H9 (cell line): ENCODE measurements at regions not wholly inside any gene's neighbourhood (a gene's known extent, or its start where the extent isn't known, plus 50 kb on each side); places are given as distances from the start of the nearest gene placed in this dataset.

Experiments used
- DNase-seq: peaks from one replicate; pipeline ENCODE4 v3.0.0-alpha.2; 2017
- H2AFZ ChIP-seq: one replicate; pipeline ENCODE4 v1.6.1; 2013; ENCODE audit warnings: mild to moderate bottlenecking, low read length, control low read depth, moderate library complexity
- H2AK5ac ChIP-seq: 2 replicates; pipeline ENCODE4 v1.6.1; 2013; ENCODE audit warnings: low read length, control low read depth, mixed read lengths; ENCODE audit not compliant: insufficient read length
- H2BK120ac ChIP-seq: one replicate; pipeline ENCODE4 v1.6.1; 2013; ENCODE audit warnings: low read depth, mild to moderate bottlenecking, low read length, control low read depth, inconsistent platforms; ENCODE audit not compliant: poor library complexity, severe bottlenecking
- H2BK12ac ChIP-seq: 2 replicates; pipeline ENCODE4 v1.6.1; 2013; ENCODE audit warnings: low read length, control low read depth, mixed read lengths, low read depth; ENCODE audit not compliant: insufficient read length
- H2BK15ac ChIP-seq: 2 replicates; pipeline ENCODE4 v1.6.1; 2013; ENCODE audit warnings: low read depth, low read length, control low read depth
- H2BK20ac ChIP-seq: one replicate; pipeline ENCODE4 v1.6.1; 2013; ENCODE audit warnings: low read depth, mild to moderate bottlenecking, low read length, control low read depth, inconsistent platforms; ENCODE audit not compliant: poor library complexity, severe bottlenecking
- H2BK5ac ChIP-seq: 2 replicates; pipeline ENCODE4 v1.6.1; 2013; ENCODE audit warnings: low read length, control low read depth, mixed read lengths; ENCODE audit not compliant: insufficient read length
- H3K14ac ChIP-seq: 2 replicates; pipeline ENCODE4 v1.6.1; 2013; ENCODE audit warnings: low read length, control low read depth; ENCODE audit not compliant: insufficient read depth
- H3K18ac ChIP-seq: 2 replicates; pipeline ENCODE4 v1.6.1; 2013; ENCODE audit warnings: low read depth, mild to moderate bottlenecking, mixed read lengths, low read length, control low read depth; ENCODE audit not compliant: insufficient read length
- H3K23ac ChIP-seq: 2 replicates; pipeline ENCODE4 v1.6.1; 2013; ENCODE audit warnings: low read length, control low read depth, mixed read lengths, low read depth; ENCODE audit not compliant: insufficient read length
- H3K23me2 ChIP-seq: 2 replicates; pipeline ENCODE4 v1.6.1; 2013; ENCODE audit warnings: low read depth, mild to moderate bottlenecking, mixed read lengths, low read length, control low read depth; ENCODE audit not compliant: insufficient read length, poor library complexity, severe bottlenecking
- H3K27ac ChIP-seq: 2 replicates; pipeline ENCODE4 v1.5.1; 2013; ENCODE audit warnings: low read length, control low read depth, mixed read lengths, low read depth; ENCODE audit not compliant: insufficient read length
- H3K27me3 ChIP-seq: 2 replicates; pipeline ENCODE4 v1.6.1; 2013; ENCODE audit warnings: low read length, control low read depth, inconsistent platforms; ENCODE audit not compliant: insufficient read depth
- H3K4ac ChIP-seq: 2 replicates; pipeline ENCODE4 v1.6.1; 2013; ENCODE audit warnings: low read depth, mild to moderate bottlenecking, control low read depth, inconsistent platforms, low read length, moderate library complexity
- H3K4me1 ChIP-seq: 2 replicates; pipeline ENCODE4 v1.6.1; 2013; ENCODE audit warnings: low read length, control low read depth, inconsistent platforms; ENCODE audit not compliant: insufficient read depth
- H3K4me2 ChIP-seq: 2 replicates; pipeline ENCODE4 v1.6.1; 2013; ENCODE audit warnings: low read length, control low read depth, mixed read lengths; ENCODE audit not compliant: insufficient read length, insufficient read depth
- H3K56ac ChIP-seq: 2 replicates; pipeline ENCODE4 v1.6.1; 2013; ENCODE audit warnings: low read depth, mild to moderate bottlenecking, mixed read lengths, low read length, control low read depth; ENCODE audit not compliant: insufficient read length
- H3K79me1 ChIP-seq: 2 replicates; pipeline ENCODE4 v1.6.1; 2013; ENCODE audit warnings: low read depth, mild to moderate bottlenecking, moderate library complexity, low read length, control low read depth, inconsistent platforms; ENCODE audit not compliant: insufficient read depth, poor library complexity, severe bottlenecking
- H3K79me2 ChIP-seq: 2 replicates; pipeline ENCODE4 v1.6.1; 2013; ENCODE audit warnings: low read length, control low read depth, inconsistent platforms; ENCODE audit not compliant: insufficient read depth
- H3K9ac ChIP-seq: 2 replicates; pipeline ENCODE4 v1.6.1; 2013; ENCODE audit warnings: low read length, control low read depth, mixed read lengths; ENCODE audit not compliant: insufficient read length; ENCODE audit errors: extremely low read depth
- H3K9me3 ChIP-seq: one replicate; pipeline ENCODE4 v1.6.1; 2013; ENCODE audit warnings: low read depth, low read length, inconsistent platforms; ENCODE audit not compliant: control insufficient read depth
- H3T11ph ChIP-seq: one replicate; pipeline ENCODE4 v1.6.1; 2013; ENCODE audit warnings: mild to moderate bottlenecking, low read length, control low read depth, inconsistent platforms
- H4K20me1 ChIP-seq: one replicate; pipeline ENCODE4 v1.6.1; 2013; ENCODE audit not compliant: control insufficient read depth, insufficient read length, insufficient read depth
- H4K5ac ChIP-seq: 2 replicates; pipeline ENCODE4 v1.6.1; 2013; ENCODE audit warnings: low read depth, mild to moderate bottlenecking, mixed read lengths, low read length, control low read depth; ENCODE audit not compliant: insufficient read length
- H4K8ac ChIP-seq: replicated peaks from 2 replicates; pipeline ENCODE4 v1.6.1; 2013; ENCODE audit warnings: low read length, control low read depth, mixed read lengths, low read depth; ENCODE audit not compliant: insufficient read length
- H4K91ac ChIP-seq: 2 replicates; pipeline ENCODE4 v1.6.1; 2013; ENCODE audit warnings: low read depth, mild to moderate bottlenecking, moderate library complexity, mixed read lengths, low read length, control low read depth; ENCODE audit not compliant: insufficient read length
- H3K27ac Mint-ChIP-seq, 3 experiments: 2 replicates in 2 of 3; 3 replicates in 1 of 3; pipeline ENCODE4 v1.8.0; 2020 to 2021; ENCODE audit warnings: mixed read lengths in 3 of 3, mild to moderate bottlenecking in 1 of 3, moderate library complexity in 1 of 3
- H3K27me3 Mint-ChIP-seq: 2 replicates; pipeline ENCODE4 v1.8.0; 2021; ENCODE audit warnings: low read depth, mild to moderate bottlenecking, moderate library complexity, mixed read lengths
- H3K36me3 Mint-ChIP-seq, 3 experiments: 2 replicates in 2 of 3; 3 replicates in 1 of 3; pipeline ENCODE4 v1.8.0; 2020 to 2021; ENCODE audit warnings: low read depth in 3 of 3, mixed read lengths in 3 of 3; ENCODE audit not compliant: insufficient read depth in 1 of 3
- H3K4me1 Mint-ChIP-seq, 2 experiments: 2 replicates each; pipeline ENCODE4 v1.8.0; 2020; ENCODE audit warnings: mixed read lengths in 2 of 2
- H3K4me3 Mint-ChIP-seq, 2 experiments: 2 replicates in 1 of 2; 3 replicates in 1 of 2; pipeline ENCODE4 v1.8.0; 2020 to 2021; ENCODE audit warnings: mild to moderate bottlenecking in 2 of 2, mixed read lengths in 2 of 2, moderate library complexity in 1 of 2
- H3K9me3 Mint-ChIP-seq, 2 experiments: 2 replicates in 1 of 2; 3 replicates in 1 of 2; pipeline ENCODE4 v1.8.0; 2020; ENCODE audit warnings: mild to moderate bottlenecking in 2 of 2, mixed read lengths in 2 of 2, moderate library complexity in 1 of 2
- CTCF ChIP-seq: fragments of 200-600 bp; sonication (generic); conservative IDR thresholded peaks from 3 replicates; pipeline ENCODE4 v1.8.0; 2021; ENCODE audit warnings: antibody characterized with exemption, mild to moderate bottlenecking
- WGBS: extraction: QIAGEN DNeasy Blood & Tissue Kit; methylation state at CpG from one replicate; pipeline ENCODE4 v1.1.7; 2013; ENCODE audit warnings: missing lambda C conversion rate, low lambda C conversion rate, mixed read lengths; ENCODE audit not compliant: insufficient read length; ENCODE audit errors: extremely low coverage; 5-methylcytosine and 5-hydroxymethylcytosine counted together

DNA sequence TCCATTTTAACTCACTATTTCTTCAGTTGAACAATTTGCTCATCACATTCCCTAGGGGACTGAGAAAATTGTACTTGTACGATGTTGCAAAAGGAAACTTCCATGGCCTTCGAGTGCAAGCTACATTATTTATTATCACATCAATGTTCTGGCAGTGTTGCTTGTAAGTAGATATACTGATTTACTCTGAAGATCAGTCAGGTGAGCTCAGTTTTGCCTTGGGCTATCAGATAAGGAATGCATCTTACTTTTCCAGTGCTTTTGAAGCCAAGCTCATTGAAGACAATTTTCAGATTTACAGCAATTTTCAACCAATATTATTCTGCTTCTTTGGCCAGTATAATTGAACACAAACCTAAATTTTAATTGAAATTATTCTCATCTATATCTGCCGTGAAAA lies 1296.9 kb downstream of the RAPGEF2 start:
- Histone ChIP-seq H3K79me1 (no peaks in the 10 kb centered on the region), H3K14ac (no peak overlapping the region), H3T11ph (no peak overlapping the region), H3K23ac (no peak overlapping the region), H2BK20ac (no peak overlapping the region), H3K9me3 (no peaks in the 10 kb centered on the region), H3K4ac (no peak overlapping the region), H3K4me1 (no peaks in the 10 kb centered on the region), H3K4me2 (no peak overlapping the region), H3K27ac (no peak overlapping the region), H2BK15ac (no peak overlapping the region), H4K91ac (no peak overlapping the region), H3K18ac (no peak overlapping the region), H2BK12ac (no peak overlapping the region), H3K27me3 (no peaks in the 10 kb centered on the region), H3K56ac (no peak overlapping the region), H2AFZ (no peak overlapping the region), H3K23me2 (no peaks in the 10 kb centered on the region), H3K9ac (no peak overlapping the region), H3K79me2 (no peaks in the 10 kb centered on the region), H2AK5ac (no peak overlapping the region), H4K8ac (no peak overlapping the region), H4K5ac (no peak overlapping the region), H2BK5ac (no peak overlapping the region), H2BK120ac (no peak overlapping the region), H4K20me1 (no peaks in the 10 kb centered on the region)
- no CpG with 5 or more reads among the region's 3 CpGs for WGBS
- Mint-ChIP-seq H3K9me3 (no peaks in the 10 kb centered on the region; a peak in 1 of 5 replicates), H3K27ac (no peak overlapping the region), H3K27me3 (no peaks in the 10 kb centered on the region), H3K4me3 (no peak overlapping the region), H3K4me1 (no peaks in the 10 kb centered on the region), H3K36me3 (no peaks in the 10 kb centered on the region; a peak in 2 of 7 replicates)
- DNase-seq, result no peak
- no peak for TF ChIP-seq CTCF
